IPS-NIHi11 (cell line): ENCODE measurements at regions not wholly inside any gene's neighbourhood (a gene's known extent, or its start where the extent isn't known, plus 50 kb on each side); places are given as distances from the start of the nearest gene placed in this dataset.
"Not testable (repeated sequence)": the region's sequence is repeated elsewhere in the genome, so short reads cannot be mapped to it uniquely, and the experiment has no call there.

ENCODE experiments used
- DNase-seq: peaks from one replicate; pipeline ENCODE4 v3.0.0; 2012; ENCODE audit warnings: mixed read lengths, low spot score

- DNase-seq, result no peak
Measured at GRCh38 chr2:153532140-153532539, 53.6 kb upstream of the RPRM start.

- DNase-seq, result not testable (repeated sequence)
Measured at GRCh38 chr2:153533803-153534202, 55.2 kb upstream of the RPRM start.

GRCh38 chr2:153534590-153534989 lies 56.0 kb upstream of the RPRM start:
- not testable (repeated sequence) for DNase-seq

GRCh38 chr2:153536115-153536514 lies 57.6 kb upstream of the RPRM start:
- no peak for DNase-seq

GRCh38 chr2:153538102-153538501 lies 59.5 kb upstream of the RPRM start:
- DNase-seq, result not testable (repeated sequence)

- DNase-seq, result peak; percentile 68
Measured at GRCh38 chr2:153543635-153544071, 65.1 kb upstream of the RPRM start.

- DNase-seq, result no peak
Measured at GRCh38 chr2:153546358-153546757, 67.8 kb upstream of the RPRM start.

GRCh38 chr2:153548536-153548935 lies 70.0 kb upstream of the RPRM start:
- DNase-seq, result no peak

GRCh38 chr2:153551698-153552097 lies 73.1 kb upstream of the RPRM start:
- DNase-seq, result no peak

GRCh38 chr2:153557211-153557610 lies 78.6 kb upstream of the RPRM start:
- no peak for DNase-seq

- no peak for DNase-seq
Measured at GRCh38 chr2:153557714-153558113, 79.2 kb upstream of the RPRM start.

- DNase-seq, result no peak
Measured at GRCh38 chr2:153558247-153558646, 79.7 kb upstream of the RPRM start.

GRCh38 chr2:153567367-153567766 lies 88.8 kb upstream of the RPRM start:
- DNase-seq, result no peak

- no peak for DNase-seq
Measured at GRCh38 chr2:153568105-153568504, 89.5 kb upstream of the RPRM start.

- no peak for DNase-seq
Measured at GRCh38 chr2:153575171-153575853, 96.8 kb upstream of the RPRM start.

GRCh38 chr2:153584244-153584643 lies 105.7 kb upstream of the RPRM start:
- no peak for DNase-seq

GRCh38 chr2:153588408-153588807 lies 109.8 kb upstream of the RPRM start:
- DNase-seq, result no peak

- DNase-seq, result no peak
Measured at GRCh38 chr2:153589586-153589985, 111.0 kb upstream of the RPRM start.

- DNase-seq, result not testable (repeated sequence)
Measured at GRCh38 chr2:153593086-153593485, 114.5 kb upstream of the RPRM start.

- peak; percentile 51 for DNase-seq
Measured at GRCh38 chr2:153595939-153596338, 117.4 kb upstream of the RPRM start.

- no peak for DNase-seq
Measured at GRCh38 chr2:153601812-153602211, 123.2 kb upstream of the RPRM start.

- no peak for DNase-seq
Measured at GRCh38 chr2:153604133-153604532, 125.6 kb upstream of the RPRM start.

- no peak for DNase-seq
Measured at GRCh38 chr2:153606623-153607022, 128.1 kb upstream of the RPRM start.

- no peak for DNase-seq
Measured at GRCh38 chr2:153622285-153622684, 143.7 kb upstream of the RPRM start.
